Activated T-helper 2 cell treated with anti-CD3 and anti-CD28 coated beads, Interferon-gamma antibody, Interleukin-2, Interleukin-4, amounts not matched to agents 10 μg/mL and 5 μg/mL and 100 μg/mL, durations not matched to agents 14 hours and 24 hours and 36 hours (primary cell): ENCODE measurements at regions not wholly inside any gene's neighbourhood (a gene's known extent, or its start where the extent isn't known, plus 50 kb on each side); places are given as distances from the start of the nearest gene placed in this dataset.

Source experiments
- DNase-seq: peaks from one replicate; pipeline ENCODE4 v3.0.0; 2021; ENCODE audit warnings: low spot score
- H3K27ac Mint-ChIP-seq: one replicate; pipeline ENCODE4 v1.8.0; 2021; ENCODE audit warnings: mixed read lengths
- H3K27me3 Mint-ChIP-seq: one replicate; pipeline ENCODE4 v1.8.0; 2021; ENCODE audit warnings: low read depth, mixed read lengths
- H3K36me3 Mint-ChIP-seq: one replicate; pipeline ENCODE4 v1.8.0; 2021; ENCODE audit warnings: low read depth, mixed read lengths
- H3K4me1 Mint-ChIP-seq: one replicate; pipeline ENCODE4 v1.8.0; 2021; ENCODE audit warnings: low read depth, mixed read lengths
- H3K4me3 Mint-ChIP-seq: one replicate; pipeline ENCODE4 v1.8.0; 2021; ENCODE audit warnings: low read depth, mild to moderate bottlenecking, moderate library complexity, mixed read lengths
- H3K9me3 Mint-ChIP-seq: one replicate; pipeline ENCODE4 v1.8.0; 2021; ENCODE audit warnings: mixed read lengths
- intact Hi-C: fragments of 100-400 bp; cut with micrococcal nuclease; formaldehyde crosslinking; loops from one replicate; pipeline ENCODE4 v1.15.1; 2023

GRCh38 chr19:56721714-56722113 lies 50.2 kb upstream of the ZNF835 start:
- no peak overlapping the region for H3K27ac Mint-ChIP-seq
- H3K9me3 Mint-ChIP-seq, result peaks cover 73% of the 10 kb centered on the region
- no peaks in the 10 kb centered on the region for H3K27me3 Mint-ChIP-seq
- H3K36me3 Mint-ChIP-seq, result no peaks in the 10 kb centered on the region
- no peak overlapping the region for H3K4me3 Mint-ChIP-seq
- intact Hi-C loops, result no loop called here
- no peak for DNase-seq
- H3K4me1 Mint-ChIP-seq, result no peaks in the 10 kb centered on the region
